NCI-H187 (cell line): ENCODE measurements at regions not wholly inside any gene's neighbourhood (a gene's known extent, or its start where the extent isn't known, plus 50 kb on each side); places are given as distances from the start of the nearest gene placed in this dataset.

ENCODE experiments used
- DNase-seq, 2 experiments: peaks; one replicate each; lab custom pipeline; 2025; lab: John Stamatoyannopoulos, UW

- no peak for DNase-seq
Observed at GRCh38 chr10:44618910-44619309, 234.0 kb upstream of the CXCL12 start.

- no peak for DNase-seq
Observed at GRCh38 chr10:44619521-44619920, 234.6 kb upstream of the CXCL12 start.

- no peak for DNase-seq
Observed at GRCh38 chr10:44619975-44620374, 235.1 kb upstream of the CXCL12 start.

GRCh38 chr10:44627591-44628354 lies 242.9 kb upstream of the CXCL12 start:
- DNase-seq = no peak

DNA sequence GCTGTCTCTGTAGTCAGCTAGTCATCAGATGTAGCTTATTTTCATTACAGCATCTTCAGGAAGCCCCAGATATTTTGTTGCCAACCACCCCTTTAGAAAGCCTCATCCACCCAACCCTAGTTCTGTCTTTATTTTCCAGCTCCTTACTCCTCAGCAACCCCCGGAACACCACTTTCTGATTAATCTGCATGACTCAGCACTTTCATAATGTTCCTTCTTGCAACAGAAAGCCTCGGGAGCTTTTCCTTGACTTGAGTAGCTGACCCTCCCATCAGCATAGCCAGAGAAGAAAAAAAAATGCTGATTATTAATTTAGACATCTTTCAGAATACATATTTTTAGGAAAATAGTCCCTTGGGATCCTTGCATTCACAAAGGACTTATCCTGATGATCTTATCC lies 244.0 kb upstream of the CXCL12 start:
- DNase-seq = no peak

- no peak for DNase-seq
Observed at GRCh38 chr10:44635176-44635575, 250.3 kb upstream of the CXCL12 start.

DNA sequence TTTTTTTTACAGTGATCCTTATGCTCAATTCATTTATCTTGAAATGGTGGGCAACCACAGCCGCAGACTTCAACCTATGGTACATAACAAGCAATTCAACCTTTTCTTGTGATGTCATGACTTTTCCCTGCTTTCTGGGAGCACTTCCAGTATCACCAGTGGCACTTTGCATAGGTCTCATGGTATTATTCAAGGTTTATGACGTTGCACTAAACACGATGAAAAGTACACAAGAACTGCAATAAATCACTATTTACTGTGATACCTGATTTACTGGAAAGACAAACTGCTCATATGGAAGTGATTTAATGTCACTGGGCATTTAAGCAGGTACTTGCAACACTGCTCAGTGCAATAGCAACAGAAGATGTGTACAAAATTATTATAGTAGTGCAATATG lies 251.7 kb upstream of the CXCL12 start:
- DNase-seq = no peak

DNA sequence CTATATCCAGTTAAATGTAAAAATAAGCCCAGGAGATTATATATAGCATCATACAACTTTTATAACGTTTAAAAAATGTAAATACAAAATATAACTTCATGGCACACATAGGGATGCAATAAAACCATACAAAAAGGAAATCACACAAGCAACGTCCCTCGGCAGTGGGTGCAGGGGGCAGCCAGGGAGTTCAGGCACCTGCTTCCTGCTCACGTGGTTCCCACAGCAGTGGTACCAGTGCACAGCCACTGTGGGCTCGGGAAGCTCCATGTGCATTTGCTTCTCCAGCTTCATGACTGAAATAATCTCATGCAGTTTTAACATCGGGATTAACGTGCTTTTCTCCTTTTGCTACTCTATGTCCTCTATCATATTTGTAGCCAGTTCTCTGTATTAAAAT lies 255.5 kb upstream of the CXCL12 start:
- DNase-seq = no peak

DNA sequence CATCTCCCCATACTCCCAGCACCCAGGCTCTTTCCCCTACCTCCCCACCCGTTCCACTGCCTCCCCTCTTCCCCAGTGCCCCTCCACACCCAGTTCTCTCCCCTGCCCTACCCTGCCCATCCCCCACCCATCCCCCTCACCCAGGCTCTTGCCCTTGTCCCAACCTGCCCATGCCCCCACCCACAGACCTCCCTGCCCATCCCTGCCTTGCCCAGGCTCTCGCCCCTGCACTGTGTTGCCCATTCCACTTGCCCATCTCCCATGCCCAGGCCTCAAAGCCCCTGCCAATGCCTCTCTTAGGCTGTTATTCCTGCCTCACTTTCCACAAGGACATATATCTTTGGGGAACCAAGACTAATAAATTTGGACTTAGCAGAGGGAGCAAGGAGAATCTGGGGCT lies 262.6 kb upstream of the CXCL12 start:
- no peak for DNase-seq

GRCh38 chr10:44647877-44648542 lies 263.1 kb upstream of the CXCL12 start:
- no peak for DNase-seq

- DNase-seq = no peak
Observed at GRCh38 chr10:44650691-44651661, 260.2 kb upstream of the TMEM72 start.

DNA sequence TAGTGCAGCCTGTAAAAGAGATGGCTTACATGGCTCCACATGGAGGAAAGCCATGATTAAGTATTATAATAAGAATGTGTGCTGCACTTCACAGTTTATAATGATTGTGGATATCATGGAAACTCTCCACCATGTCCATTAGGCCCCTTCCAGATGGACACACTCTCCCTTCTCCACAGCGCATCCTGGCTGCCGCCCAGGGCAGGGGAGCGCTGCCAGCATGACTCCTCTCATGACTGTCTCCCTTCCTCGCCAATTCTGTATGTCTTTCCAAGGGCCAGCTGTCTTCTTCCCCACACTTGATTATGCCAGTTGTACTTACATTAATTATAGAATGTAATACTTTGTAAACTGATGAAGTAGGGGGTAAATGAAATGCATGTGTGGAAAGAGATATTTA lies 259.3 kb upstream of the TMEM72 start:
- no peak for DNase-seq

DNA sequence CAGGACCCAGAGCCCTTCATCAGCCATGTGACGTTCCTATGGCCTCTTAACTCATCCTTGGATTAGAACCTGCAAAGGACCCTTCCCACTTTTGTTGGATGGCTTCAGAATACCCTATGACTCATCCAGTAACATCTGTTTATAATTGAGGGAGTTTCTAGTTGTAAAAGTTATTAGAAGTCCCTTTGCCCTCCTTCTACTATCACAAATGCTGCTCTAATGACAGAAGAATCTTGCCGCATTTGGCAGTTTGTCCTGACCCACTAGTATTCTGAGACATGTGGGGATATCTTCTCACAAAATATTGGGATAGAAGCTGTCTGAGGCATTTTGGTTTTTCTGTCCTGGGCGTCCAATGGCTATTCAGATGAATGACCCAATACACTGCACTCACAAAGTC lies 251.8 kb upstream of the TMEM72 start:
- no peak for DNase-seq

DNA sequence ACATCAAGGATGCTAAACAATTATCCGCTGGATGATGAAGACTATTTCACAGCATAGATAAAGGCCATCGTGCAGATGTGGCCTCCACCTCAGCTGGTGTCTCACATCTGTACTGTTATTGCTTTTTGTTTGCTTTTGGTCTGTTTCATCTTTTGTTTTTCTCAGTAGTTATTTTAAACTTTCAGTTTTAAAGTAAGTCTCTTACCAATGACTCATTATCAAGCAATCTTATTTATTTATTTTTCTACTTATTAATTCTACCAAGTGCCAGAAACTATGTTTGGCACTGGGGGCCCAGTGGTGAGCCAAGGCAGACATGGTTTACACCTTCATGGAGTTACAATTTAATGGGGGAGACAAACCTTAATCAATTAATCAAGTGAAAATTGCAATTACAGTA lies 250.9 kb upstream of the TMEM72 start:
- DNase-seq = no peak

DNA sequence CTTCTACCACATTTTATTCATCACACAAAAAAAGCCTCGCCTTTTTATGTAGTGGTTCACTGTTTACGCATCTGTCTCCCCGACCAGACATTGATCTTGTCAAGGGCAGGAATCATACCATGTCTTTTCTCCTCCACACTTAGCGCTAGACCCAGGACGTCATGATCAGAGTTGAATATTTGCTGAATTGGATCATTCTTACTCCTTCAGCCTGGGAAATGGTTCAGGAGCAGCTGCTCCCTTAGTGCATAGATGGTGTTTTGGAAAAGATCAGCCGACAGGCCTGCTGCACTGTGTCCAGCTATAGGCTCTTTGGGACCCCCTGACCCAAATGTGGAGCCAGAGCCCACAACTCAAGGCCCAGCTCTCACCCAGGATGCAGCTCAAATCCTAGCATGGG lies 249.1 kb upstream of the TMEM72 start:
- DNase-seq = no peak

DNA sequence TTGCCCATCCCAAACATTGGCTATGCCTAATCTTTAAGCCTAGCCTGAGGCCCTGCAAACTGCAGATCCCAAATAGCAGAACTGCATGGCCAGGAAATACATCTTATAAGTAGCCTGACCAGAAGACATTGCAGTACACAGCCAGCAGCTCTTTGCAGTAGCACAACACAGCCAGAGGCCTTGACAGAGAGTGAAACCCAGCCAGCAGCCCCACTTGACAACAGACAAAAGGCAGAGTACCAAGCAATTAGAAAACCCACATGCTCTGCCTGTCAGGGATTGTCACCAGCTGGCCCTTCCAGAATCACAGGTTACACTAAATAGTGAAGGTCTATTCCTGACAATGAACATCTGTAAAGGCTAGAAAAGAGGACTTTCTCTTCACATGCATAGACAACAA lies 242.8 kb upstream of the TMEM72 start:
- DNase-seq = no peak

DNA sequence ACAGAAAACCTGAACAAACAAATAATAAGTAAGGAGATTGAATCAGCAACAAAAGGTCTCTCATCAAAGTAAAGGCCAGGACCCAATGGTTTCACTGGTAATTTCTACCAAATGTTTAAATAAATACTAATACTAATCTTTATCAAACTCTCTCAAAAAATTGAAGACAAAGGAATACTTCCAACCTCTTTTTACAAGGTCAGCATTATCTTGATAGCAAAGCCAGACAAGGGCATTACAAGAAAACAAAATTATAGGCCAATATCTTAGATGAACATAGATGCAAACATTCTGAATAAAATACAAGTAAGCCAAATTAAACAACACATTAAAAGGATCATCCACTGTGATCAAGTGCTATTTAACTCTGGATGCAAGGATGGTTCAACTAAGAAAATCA lies 239.8 kb upstream of the TMEM72 start:
- no peak for DNase-seq

DNA sequence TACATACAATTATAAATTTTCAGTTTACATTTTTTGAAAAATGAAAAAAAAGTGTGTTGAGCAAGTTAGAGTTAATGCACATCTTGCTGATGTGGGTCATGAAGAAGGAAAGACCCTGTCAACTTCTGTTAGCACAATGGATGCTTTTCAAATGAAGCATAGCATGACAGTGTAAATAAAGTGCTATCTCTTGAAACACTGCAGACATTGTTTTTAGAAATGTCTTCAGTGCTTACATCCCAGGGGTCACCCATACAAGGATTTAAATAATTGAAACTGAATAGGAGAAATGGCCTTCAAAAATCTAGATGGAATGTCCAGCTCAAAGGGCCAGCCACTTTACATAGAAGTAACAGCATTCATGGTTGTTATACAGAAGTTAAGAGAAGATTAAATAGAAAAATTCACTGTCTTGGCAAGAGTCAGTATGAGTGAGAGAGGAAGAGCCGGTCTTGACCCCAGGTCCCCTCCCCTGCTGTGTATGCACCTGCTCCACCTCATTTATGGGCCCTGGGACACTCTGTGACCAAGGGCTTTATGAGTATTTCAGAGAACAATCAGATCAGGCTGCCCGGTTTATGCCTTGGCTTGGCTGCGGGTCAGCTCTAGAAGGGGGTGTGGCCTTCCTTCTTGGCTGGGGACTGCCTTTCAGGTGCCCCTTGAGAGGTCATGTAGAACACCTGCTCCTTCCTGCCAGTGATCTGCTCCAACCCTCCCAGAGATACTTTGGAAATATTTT lies 237.7 kb upstream of the TMEM72 start:
- DNase-seq = peak in 1 of 2 experiments; percentile 30

DNA sequence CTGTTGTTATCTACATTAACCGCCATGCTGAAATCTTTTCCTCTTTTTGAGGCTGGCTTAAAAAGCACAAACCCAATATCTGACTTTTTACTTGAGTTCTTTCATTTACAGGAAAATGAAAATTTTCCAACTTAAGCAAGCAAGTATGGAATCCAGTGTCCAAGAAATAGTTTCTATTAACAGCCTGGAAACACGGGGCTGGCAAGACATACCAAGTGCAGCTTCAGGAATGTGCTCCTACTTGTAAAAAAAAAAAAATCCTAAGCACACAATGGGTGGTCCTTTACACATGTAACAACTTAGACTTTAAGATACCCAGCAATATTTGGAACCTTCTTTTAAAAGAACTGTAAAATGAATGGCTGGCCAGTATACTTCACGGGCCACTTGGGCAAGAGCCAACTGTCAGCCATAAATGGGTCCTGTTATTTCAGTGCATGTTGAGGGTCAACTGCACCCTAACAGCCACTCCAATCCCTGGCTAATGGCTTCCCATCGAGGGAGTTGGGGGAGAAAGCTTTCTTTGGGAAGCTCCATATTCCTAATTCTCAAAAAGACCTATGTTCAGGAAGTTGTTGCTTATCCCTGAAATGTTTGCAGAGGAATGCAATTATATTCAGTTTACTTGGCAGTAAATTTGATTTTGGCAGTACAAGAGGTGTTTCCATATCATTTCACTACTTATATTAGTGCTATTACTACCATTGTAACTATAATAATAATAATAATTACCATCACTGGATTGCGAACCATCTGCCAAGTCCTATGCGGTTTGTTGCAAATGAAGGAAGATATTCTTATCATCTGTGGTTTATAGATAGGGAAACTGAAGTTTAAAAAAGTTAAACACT lies 236.4 kb upstream of the TMEM72 start:
- no peak for DNase-seq

GRCh38 chr10:44675387-44675874 lies 235.7 kb upstream of the TMEM72 start:
- DNase-seq = no peak

- DNase-seq = no peak
Observed at GRCh38 chr10:44680764-44681163, 230.4 kb upstream of the TMEM72 start.
